Gastrocnemius medialis (tissue), 4 donors: ENCODE measurements at regions not wholly inside any gene's neighbourhood (a gene's known extent, or its start where the extent isn't known, plus 50 kb on each side); places are given as distances from the start of the nearest gene placed in this dataset.

ENCODE experiments used
- CTCF ChIP-seq, 5 experiments: fragments of 450-650 bp in 3 of 5; fragments of 200-600 bp in 2 of 5; sonication (generic) in 2 of 5; IDR thresholded peaks in 4 of 5; conservative IDR thresholded peaks in 1 of 5; 1 replicate in 4 of 5; 2 replicates in 1 of 5; pipeline ENCODE4 v1.5.1; 2016 to 2019; ENCODE audit warnings: antibody characterized with exemption in 5 of 5, mild to moderate bottlenecking in 3 of 5, moderate library complexity in 3 of 5
- POLR2A ChIP-seq, 2 donors: fragments of 450-650 bp; IDR thresholded peaks; one replicate each; pipeline ENCODE4 v1.6.1; 2017; ENCODE audit warnings: antibody characterized with exemption in 2 of 2, mild to moderate bottlenecking in 2 of 2, moderate library complexity in 2 of 2

DNA sequence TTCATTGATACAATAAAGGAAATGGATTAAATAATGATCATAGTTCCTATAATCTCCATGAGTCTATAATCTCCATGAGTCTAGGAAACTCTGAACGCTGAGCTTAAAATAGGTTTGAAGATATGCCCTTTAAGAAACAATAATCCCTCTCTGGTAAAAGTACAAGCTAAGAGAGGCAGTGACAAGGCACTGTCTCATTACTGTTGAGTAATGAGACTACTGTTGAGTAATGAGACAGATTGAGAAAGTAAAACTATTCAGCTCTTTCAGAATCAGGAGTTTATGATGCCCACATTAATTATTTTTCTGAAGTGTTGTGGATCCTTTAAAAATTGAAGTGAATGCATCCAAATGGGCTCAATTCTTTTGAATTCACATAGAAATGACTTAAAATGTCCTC, 235.5 kb upstream of the THRB start:
- TF ChIP-seq CTCF (IDR thresholded peaks at IDR 0.05 in 4 of 5, conservative IDR thresholded peaks at IDR 0.05 in 1 of 5) (no peak), POLR2A (IDR thresholded peaks at IDR 0.05) (no peak)
